A549 (cell line): ENCODE measurements at regions not wholly inside any gene's neighbourhood (a gene's known extent, or its start where the extent isn't known, plus 50 kb on each side); places are given as distances from the start of the nearest gene placed in this dataset.

Source experiments
- EP300 ChIP-seq, 2 experiments: fragments of >200 bp; sonication (Bioruptor Twin); formaldehyde crosslinking; IDR thresholded peaks; 2 replicates in 1 of 2; 3 replicates in 1 of 2; pipeline ENCODE4 v1.6.1; 2016 to 2017
- POLR2A ChIP-seq: IDR thresholded peaks from 2 replicates; pipeline ENCODE4 v1.6.1; 2012; ENCODE audit warnings: mild to moderate bottlenecking, low read length
- TF ChIP-seq, protein P1 (sequence below): fragments of >200 bp; sonication (Bioruptor Twin); formaldehyde crosslinking; IDR thresholded peaks from 3 replicates; pipeline ENCODE4 v1.5.1; 2016

DNA sequence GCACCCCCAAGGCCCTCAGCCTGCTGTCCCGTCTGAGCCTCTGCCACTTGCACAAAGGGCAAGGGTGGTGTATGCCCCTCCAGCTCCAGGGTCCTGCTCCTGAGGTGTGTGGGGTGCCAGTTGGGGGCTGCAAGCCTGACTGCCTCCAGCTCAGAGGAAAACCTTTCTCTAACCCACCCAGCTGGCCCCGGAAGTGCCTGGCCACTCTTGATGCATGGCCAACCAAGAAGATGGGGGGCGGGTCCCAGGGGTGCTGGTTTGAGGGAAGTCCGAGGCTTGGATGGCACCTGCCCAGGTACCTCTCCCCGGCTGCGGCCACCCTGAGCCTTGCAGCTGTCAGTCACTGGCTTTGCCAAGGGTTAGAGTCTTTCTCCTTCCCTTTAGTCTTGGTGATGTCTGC, 112.6 kb upstream of the TMPRSS2 start:
- TF ChIP-seq, protein P1, sequence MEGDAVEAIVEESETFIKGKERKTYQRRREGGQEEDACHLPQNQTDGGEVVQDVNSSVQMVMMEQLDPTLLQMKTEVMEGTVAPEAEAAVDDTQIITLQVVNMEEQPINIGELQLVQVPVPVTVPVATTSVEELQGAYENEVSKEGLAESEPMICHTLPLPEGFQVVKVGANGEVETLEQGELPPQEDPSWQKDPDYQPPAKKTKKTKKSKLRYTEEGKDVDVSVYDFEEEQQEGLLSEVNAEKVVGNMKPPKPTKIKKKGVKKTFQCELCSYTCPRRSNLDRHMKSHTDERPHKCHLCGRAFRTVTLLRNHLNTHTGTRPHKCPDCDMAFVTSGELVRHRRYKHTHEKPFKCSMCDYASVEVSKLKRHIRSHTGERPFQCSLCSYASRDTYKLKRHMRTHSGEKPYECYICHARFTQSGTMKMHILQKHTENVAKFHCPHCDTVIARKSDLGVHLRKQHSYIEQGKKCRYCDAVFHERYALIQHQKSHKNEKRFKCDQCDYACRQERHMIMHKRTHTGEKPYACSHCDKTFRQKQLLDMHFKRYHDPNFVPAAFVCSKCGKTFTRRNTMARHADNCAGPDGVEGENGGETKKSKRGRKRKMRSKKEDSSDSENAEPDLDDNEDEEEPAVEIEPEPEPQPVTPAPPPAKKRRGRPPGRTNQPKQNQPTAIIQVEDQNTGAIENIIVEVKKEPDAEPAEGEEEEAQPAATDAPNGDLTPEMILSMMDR: no peak
- TF ChIP-seq POLR2A (no peak), EP300 (IDR thresholded peaks at IDR 0.05) (no peak)
